HepG2 (cell line): ENCODE measurements at regions not wholly inside any gene's neighbourhood (a gene's known extent, or its start where the extent isn't known, plus 50 kb on each side); places are given as distances from the start of the nearest gene placed in this dataset.

Source experiments
- ATAC-seq: fragments of 200-7000 bp; cut with Tn5 transposase; 3 replicates; pipeline ENCODE4 v1.9.1; 2020; ENCODE audit warnings: mild to moderate bottlenecking, moderate library complexity
- BruUV-seq: library from RNA; stranded (reverse); fragments of 400-500 nt; replicated peaks from 2 replicates; lab custom pipeline; 2021; lab: Mats Ljungman, UMichigan
- CTCF ChIA-PET: fragments of 300-600 bp; formaldehyde crosslinking; extraction: SDS; loops from one replicate; lab custom pipeline; 2021; ENCODE audit warnings: low total read pairs, inconsistent platforms, low intra/inter-chr PET ratio; lab: Yijun Ruan, JAX
- POLR2A ChIA-PET: fragments of 350-600 bp; sonication (Branson Sonifier 250); formaldehyde crosslinking; loops from one replicate; lab custom pipeline; 2020; ENCODE audit warnings: antibody characterized with exemption, inconsistent platforms; lab: Yijun Ruan, JAX
- DNase-seq: peaks from one replicate; pipeline ENCODE4 v3.0.0-alpha.2; 2015; ENCODE audit warnings: low spot score
- FAIRE-seq: peaks from 3 replicates; lab custom pipeline; 2011; peaks lifted over from hg19 to GRCh38; lab: Jason Lieb, UNC
- H2AFZ ChIP-seq: one replicate; pipeline ENCODE4 v1.6.1; 2011; ENCODE audit warnings: low read length, inconsistent platforms
- H3K27ac ChIP-seq: fragments of 300-600 bp; 3 replicates; pipeline ENCODE4 v1.8.0; 2011; ENCODE audit warnings: mixed run types, mild to moderate bottlenecking, mixed read lengths, low read length, inconsistent platforms; ENCODE audit not compliant: insufficient read depth; ENCODE audit errors: extremely low read length
- H3K27me3 ChIP-seq, 2 experiments: fragments of 200-600 bp in 1 of 2; 2 replicates in 1 of 2; 3 replicates in 1 of 2; pipeline versions ENCODE4 v1.6.0 to v1.8.0; 2011; ENCODE audit warnings: low read length in 2 of 2, mild to moderate bottlenecking in 2 of 2, moderate library complexity in 2 of 2, inconsistent platforms in 1 of 2; ENCODE audit not compliant: insufficient read depth in 2 of 2, control insufficient read depth in 1 of 2
- H3K36me3 ChIP-seq, 2 experiments: fragments of 200-600 bp in 1 of 2; replicated peaks in 1 of 2; 2 replicates in 1 of 2; 3 replicates in 1 of 2; pipeline versions ENCODE4 v1.5.1 to v1.8.0; 2011; ENCODE audit warnings: low read length in 2 of 2, inconsistent platforms in 1 of 2; ENCODE audit not compliant: insufficient read depth in 2 of 2, control insufficient read depth in 1 of 2
- H3K4me1 ChIP-seq: 2 replicates; pipeline ENCODE4 v1.5.1; 2012; ENCODE audit warnings: low read length, inconsistent platforms; ENCODE audit not compliant: insufficient read depth
- H3K4me2 ChIP-seq: 2 replicates; pipeline ENCODE4 v1.6.0; 2011; ENCODE audit warnings: low read depth, low read length, inconsistent platforms
- H3K4me3 ChIP-seq, 3 experiments: fragments of 200-600 bp in 1 of 3; sonication (generic), shearing (Covaris generic) in 1 of 3; replicated peaks in 1 of 3; 2 replicates each; pipeline ENCODE4 v1.5.1; 2011 to 2016; ENCODE audit warnings: low read length in 3 of 3, inconsistent platforms in 2 of 3, low read depth in 2 of 3, mild to moderate bottlenecking in 2 of 3, control low read depth in 1 of 3, mixed read lengths in 1 of 3; ENCODE audit not compliant: insufficient read depth in 1 of 3
- H3K79me2 ChIP-seq: one replicate; pipeline ENCODE4 v1.6.1; 2011; ENCODE audit warnings: low read length, inconsistent platforms; ENCODE audit not compliant: insufficient read depth
- H3K9ac ChIP-seq: 2 replicates; pipeline ENCODE4 v1.6.0; 2011; ENCODE audit warnings: mild to moderate bottlenecking, low read depth, low read length, inconsistent platforms; ENCODE audit not compliant: insufficient read depth
- H3K9me3 ChIP-seq: 2 replicates; pipeline ENCODE4 v1.5.1; 2012; ENCODE audit warnings: mild to moderate bottlenecking, low read length
- H4K20me1 ChIP-seq: 2 replicates; pipeline ENCODE4 v1.6.0; 2011; ENCODE audit warnings: inconsistent platforms, mild to moderate bottlenecking, low read length, moderate library complexity; ENCODE audit not compliant: insufficient read depth
- CHD4 ChIP-seq: fragments of 200-600 bp; sonication (generic); IDR thresholded peaks from 2 replicates; pipeline ENCODE4 v1.7.0; 2017; ENCODE audit warnings: mild to moderate bottlenecking, low read length, borderline replicate concordance
- FOXK2 ChIP-seq: fragments of 450-650 bp; IDR thresholded peaks from 2 replicates; pipeline ENCODE4 v1.6.1; 2016
- WGBS: methylation state at CpG from one replicate; pipeline ENCODE4 v1.1.6; 2017; ENCODE audit warnings: low lambda C conversion rate; 5-methylcytosine and 5-hydroxymethylcytosine counted together
- in situ Hi-C: cut with HindIII; loops from 2 replicates; pipeline ENCODE4 v1.10.0; 2017; ENCODE audit warnings: low pct_unique_long_range_greater_than_20kb; ENCODE audit not compliant: extremely low pct_ligation_motif_present
- intact Hi-C: fragments of 100-400 bp; cut with micrococcal nuclease; formaldehyde crosslinking; loops from one replicate; pipeline ENCODE4 v1.10.0; 2022; ENCODE audit not compliant: unreplicated experiment
- TF ChIP-seq, protein P1 (sequence below): IDR thresholded peaks from 2 replicates; pipeline ENCODE4 v1.6.1; 2016
- TF ChIP-seq, protein P2 (sequence below): conservative IDR thresholded peaks from 2 replicates; pipeline ENCODE4 v1.6.1; 2018; ENCODE audit warnings: missing genetic modification reagents
- TF ChIP-seq, protein P3 (sequence below): sonication (generic); formaldehyde crosslinking; IDR thresholded peaks from 2 replicates; pipeline ENCODE4 v1.4.0; 2020; ENCODE audit warnings: mild to moderate bottlenecking, low read depth, missing genetic modification reagents

DNA sequence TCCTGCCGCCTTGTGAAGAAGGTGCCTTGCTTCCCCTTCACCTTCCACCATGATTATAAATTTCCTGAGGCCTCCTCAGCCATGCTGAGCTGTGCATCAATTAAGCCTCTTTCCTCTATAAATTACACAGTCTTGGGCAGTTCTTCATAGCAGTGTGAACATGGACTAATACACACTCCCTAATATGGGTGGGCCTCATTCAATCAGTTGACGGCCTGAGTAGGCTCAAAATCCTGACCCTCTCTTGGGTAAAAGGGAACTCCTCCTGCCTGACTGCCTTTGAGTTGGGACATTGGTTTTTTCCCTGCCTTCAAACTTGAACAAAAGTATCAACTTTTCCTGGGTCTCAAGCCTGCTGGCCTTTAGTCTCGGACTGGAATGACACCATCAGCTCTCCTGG, 96.6 kb upstream of the PROKR2 start:
- no peak for FAIRE-seq
- POLR2A ChIA-PET: no interaction called here
- 27% methylated on average over 3 of the region's 3 CpGs for WGBS
- DNase-seq: no peak
- no peaks in the 10 kb centered on the region for H3K79me2 ChIP-seq
- in situ Hi-C loops: no loop called here
- no peak overlapping the region for H3K27ac ChIP-seq
- H3K36me3 ChIP-seq: no peaks in the 10 kb centered on the region
- TF ChIP-seq, protein P1, sequence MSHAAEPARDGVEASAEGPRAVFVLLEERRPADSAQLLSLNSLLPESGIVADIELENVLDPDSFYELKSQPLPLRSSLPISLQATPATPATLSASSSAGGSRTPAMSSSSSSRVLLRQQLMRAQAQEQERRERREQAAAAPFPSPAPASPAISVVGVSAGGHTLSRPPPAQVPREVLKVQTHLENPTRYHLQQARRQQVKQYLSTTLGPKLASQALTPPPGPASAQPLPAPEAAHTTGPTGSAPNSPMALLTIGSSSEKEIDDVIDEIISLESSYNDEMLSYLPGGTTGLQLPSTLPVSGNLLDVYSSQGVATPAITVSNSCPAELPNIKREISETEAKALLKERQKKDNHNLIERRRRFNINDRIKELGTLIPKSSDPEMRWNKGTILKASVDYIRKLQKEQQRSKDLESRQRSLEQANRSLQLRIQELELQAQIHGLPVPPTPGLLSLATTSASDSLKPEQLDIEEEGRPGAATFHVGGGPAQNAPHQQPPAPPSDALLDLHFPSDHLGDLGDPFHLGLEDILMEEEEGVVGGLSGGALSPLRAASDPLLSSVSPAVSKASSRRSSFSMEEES: no peak
- no peak for TF ChIP-seq CHD4
- TF ChIP-seq, protein P2, sequence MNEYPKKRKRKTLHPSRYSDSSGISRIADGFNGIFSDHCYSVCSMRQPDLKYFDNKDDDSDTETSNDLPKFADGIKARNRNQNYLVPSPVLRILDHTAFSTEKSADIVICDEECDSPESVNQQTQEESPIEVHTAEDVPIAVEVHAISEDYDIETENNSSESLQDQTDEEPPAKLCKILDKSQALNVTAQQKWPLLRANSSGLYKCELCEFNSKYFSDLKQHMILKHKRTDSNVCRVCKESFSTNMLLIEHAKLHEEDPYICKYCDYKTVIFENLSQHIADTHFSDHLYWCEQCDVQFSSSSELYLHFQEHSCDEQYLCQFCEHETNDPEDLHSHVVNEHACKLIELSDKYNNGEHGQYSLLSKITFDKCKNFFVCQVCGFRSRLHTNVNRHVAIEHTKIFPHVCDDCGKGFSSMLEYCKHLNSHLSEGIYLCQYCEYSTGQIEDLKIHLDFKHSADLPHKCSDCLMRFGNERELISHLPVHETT (CRISPR knock-in tag): no peak
- TF ChIP-seq, protein P3, sequence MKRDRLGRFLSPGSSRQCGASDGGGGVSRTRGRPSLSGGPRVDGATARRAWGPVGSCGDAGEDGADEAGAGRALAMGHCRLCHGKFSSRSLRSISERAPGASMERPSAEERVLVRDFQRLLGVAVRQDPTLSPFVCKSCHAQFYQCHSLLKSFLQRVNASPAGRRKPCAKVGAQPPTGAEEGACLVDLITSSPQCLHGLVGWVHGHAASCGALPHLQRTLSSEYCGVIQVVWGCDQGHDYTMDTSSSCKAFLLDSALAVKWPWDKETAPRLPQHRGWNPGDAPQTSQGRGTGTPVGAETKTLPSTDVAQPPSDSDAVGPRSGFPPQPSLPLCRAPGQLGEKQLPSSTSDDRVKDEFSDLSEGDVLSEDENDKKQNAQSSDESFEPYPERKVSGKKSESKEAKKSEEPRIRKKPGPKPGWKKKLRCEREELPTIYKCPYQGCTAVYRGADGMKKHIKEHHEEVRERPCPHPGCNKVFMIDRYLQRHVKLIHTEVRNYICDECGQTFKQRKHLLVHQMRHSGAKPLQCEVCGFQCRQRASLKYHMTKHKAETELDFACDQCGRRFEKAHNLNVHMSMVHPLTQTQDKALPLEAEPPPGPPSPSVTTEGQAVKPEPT (CRISPR knock-in tag): no peak
- TF ChIP-seq FOXK2: no peak
- TF ChIP-seq, all 625 proteins: peak for 0
- Histone ChIP-seq H3K4me1 (no peaks in the 10 kb centered on the region), H4K20me1 (no peaks in the 10 kb centered on the region), H2AFZ (no peak overlapping the region), H3K4me2 (no peak overlapping the region), H3K27me3 (peaks cover 2 to 40% of the 10 kb centered on the region in 2 experiments; a peak in 3 of 5 replicates), H3K9ac (no peak overlapping the region), H3K9me3 (no peaks in the 10 kb centered on the region), H3K4me3 (no peak overlapping the region)
- BruUV-seq: no TSS peak
- CTCF ChIA-PET: no interaction called here
- intact Hi-C loops: no loop called here
- no peak for ATAC-seq
